GM18861 (cell line): ENCODE measurements at regions not wholly inside any gene's neighbourhood (a gene's known extent, or its start where the extent isn't known, plus 50 kb on each side); places are given as distances from the start of the nearest gene placed in this dataset.

Source experiments
- ATAC-seq: cut with Tn5 transposase; IDR thresholded peaks from one replicate; pipeline ENCODE4 v1.9.1; 2021; ENCODE audit not compliant: unreplicated experiment

- ATAC-seq: no peak
Observed at GRCh38 chr12:65653321-65653720, 171.0 kb upstream of the HMGA2 start.

- ATAC-seq: no peak
Observed at GRCh38 chr12:65653946-65654629, 170.2 kb upstream of the HMGA2 start.

- no peak for ATAC-seq
Observed at GRCh38 chr12:65655074-65655493, 169.2 kb upstream of the HMGA2 start.

GRCh38 chr12:65656156-65656882 lies 168.0 kb upstream of the HMGA2 start:
- no peak for ATAC-seq

- ATAC-seq: no peak
Observed at GRCh38 chr12:65656891-65657351, 167.4 kb upstream of the HMGA2 start.

GRCh38 chr12:65657635-65658034 lies 166.6 kb upstream of the HMGA2 start:
- ATAC-seq: no peak

- ATAC-seq: no peak
Observed at GRCh38 chr12:65658360-65658759, 165.9 kb upstream of the HMGA2 start.

- no peak for ATAC-seq
Observed at GRCh38 chr12:65659681-65660080, 164.6 kb upstream of the HMGA2 start.

GRCh38 chr12:65660096-65660495 lies 164.2 kb upstream of the HMGA2 start:
- no peak for ATAC-seq

GRCh38 chr12:65660836-65661235 lies 163.4 kb upstream of the HMGA2 start:
- no peak for ATAC-seq

GRCh38 chr12:65662590-65662989 lies 161.7 kb upstream of the HMGA2 start:
- no peak for ATAC-seq

- no peak for ATAC-seq
Observed at GRCh38 chr12:65663097-65663496, 161.2 kb upstream of the HMGA2 start.

GRCh38 chr12:65663648-65664047 lies 160.6 kb upstream of the HMGA2 start:
- ATAC-seq: no peak

- no peak for ATAC-seq
Observed at GRCh38 chr12:65664715-65665250, 159.5 kb upstream of the HMGA2 start.

- no peak for ATAC-seq
Observed at GRCh38 chr12:65665817-65666216, 158.5 kb upstream of the HMGA2 start.

GRCh38 chr12:65666876-65667275 lies 157.4 kb upstream of the HMGA2 start:
- no peak for ATAC-seq

GRCh38 chr12:65667932-65668331 lies 156.4 kb upstream of the HMGA2 start:
- no peak for ATAC-seq

- no peak for ATAC-seq
Observed at GRCh38 chr12:65668981-65669695, 155.1 kb upstream of the HMGA2 start.

- no peak for ATAC-seq
Observed at GRCh38 chr12:65670775-65671174, 153.5 kb upstream of the HMGA2 start.

GRCh38 chr12:65672441-65672840 lies 151.8 kb upstream of the HMGA2 start:
- no peak for ATAC-seq

GRCh38 chr12:65673156-65673690 lies 151.1 kb upstream of the HMGA2 start:
- no peak for ATAC-seq
